Neuronal stem cell (in vitro differentiated cells): ENCODE measurements at regions not wholly inside any gene's neighbourhood (a gene's known extent, or its start where the extent isn't known, plus 50 kb on each side); places are given as distances from the start of the nearest gene placed in this dataset.
"Not testable (repeated sequence)": the region's sequence is repeated elsewhere in the genome, so short reads cannot be mapped to it uniquely, and the experiment has no call there.

Source experiments
- DNase-seq: peaks from one replicate; pipeline ENCODE4 v3.0.0-alpha.2; 2013; ENCODE audit warnings: low spot score
- H2AFZ ChIP-seq: one replicate; pipeline ENCODE4 v1.6.1; 2013; ENCODE audit warnings: mild to moderate bottlenecking, low read length, inconsistent platforms
- H2AK5ac ChIP-seq: 2 replicates; pipeline ENCODE4 v1.6.1; 2013; ENCODE audit warnings: low read depth, mild to moderate bottlenecking, inconsistent platforms, low read length, moderate library complexity, mixed read lengths
- H2BK120ac ChIP-seq: 2 replicates; pipeline ENCODE4 v1.6.1; 2013; ENCODE audit warnings: low read depth, mild to moderate bottlenecking, inconsistent platforms, low read length, moderate library complexity, mixed read lengths
- H2BK12ac ChIP-seq: one replicate; pipeline ENCODE4 v1.6.1; 2013; ENCODE audit warnings: low read length, inconsistent platforms
- H2BK15ac ChIP-seq: 2 replicates; pipeline ENCODE4 v1.6.1; 2013; ENCODE audit warnings: mild to moderate bottlenecking, low read length, inconsistent platforms, mixed read lengths
- H2BK5ac ChIP-seq: one replicate; pipeline ENCODE4 v1.6.1; 2013; ENCODE audit warnings: inconsistent platforms, mild to moderate bottlenecking, low read length, moderate library complexity
- H3K14ac ChIP-seq: one replicate; pipeline ENCODE4 v1.6.1; 2013; ENCODE audit warnings: low read length, inconsistent platforms
- H3K18ac ChIP-seq: 2 replicates; pipeline ENCODE4 v1.6.1; 2013; ENCODE audit warnings: low read length, inconsistent platforms
- H3K23ac ChIP-seq: 2 replicates; pipeline ENCODE4 v1.6.1; 2013; ENCODE audit warnings: low read depth, mild to moderate bottlenecking, mixed read lengths, low read length, inconsistent platforms; ENCODE audit not compliant: poor library complexity
- H3K27ac ChIP-seq: replicated peaks from 3 replicates; pipeline ENCODE4 v1.5.1; 2013; ENCODE audit warnings: low read length, inconsistent platforms
- H3K27me3 ChIP-seq, 3 experiments: 2 replicates each; pipeline ENCODE4 v1.6.1; 2013; ENCODE audit warnings: low read length in 3 of 3, mild to moderate bottlenecking in 2 of 3, inconsistent platforms in 1 of 3, low read depth in 1 of 3, mixed read lengths in 1 of 3, moderate library complexity in 1 of 3; ENCODE audit not compliant: control insufficient read depth in 3 of 3, insufficient read depth in 3 of 3
- H3K36me3 ChIP-seq, 2 donors: replicated peaks in 1 of 2; 2 replicates each; pipeline ENCODE4 v1.6.1; 2013; ENCODE audit warnings: low read length in 2 of 2; ENCODE audit not compliant: control insufficient read depth in 2 of 2, insufficient read depth in 2 of 2
- H3K4ac ChIP-seq: 2 replicates; pipeline ENCODE4 v1.6.1; 2013; ENCODE audit warnings: inconsistent platforms, mild to moderate bottlenecking, low read length, moderate library complexity
- H3K4me1 ChIP-seq, 2 donors: 1 replicate in 1 of 2; 2 replicates in 1 of 2; pipeline ENCODE4 v1.6.1; 2013; ENCODE audit warnings: low read length in 2 of 2, low read depth in 1 of 2; ENCODE audit not compliant: control insufficient read depth in 2 of 2, insufficient read depth in 1 of 2
- H3K4me2 ChIP-seq: one replicate; pipeline ENCODE4 v1.6.1; 2013; ENCODE audit warnings: mild to moderate bottlenecking, low read length, inconsistent platforms; ENCODE audit not compliant: insufficient read depth, poor library complexity, severe bottlenecking
- H3K4me3 ChIP-seq, 2 donors: 2 replicates each; pipeline ENCODE4 v1.5.1; 2013; ENCODE audit warnings: low read length in 2 of 2, mild to moderate bottlenecking in 2 of 2, inconsistent platforms in 1 of 2, moderate library complexity in 1 of 2
- H3K79me1 ChIP-seq: one replicate; pipeline ENCODE4 v1.6.1; 2013; ENCODE audit warnings: low read depth, mild to moderate bottlenecking, inconsistent platforms, low read length, moderate library complexity
- H3K9ac ChIP-seq: one replicate; pipeline ENCODE4 v1.6.1; 2013; ENCODE audit warnings: mild to moderate bottlenecking, low read depth, low read length, inconsistent platforms; ENCODE audit not compliant: poor library complexity
- H3K9me3 ChIP-seq, 2 donors: replicated peaks in 1 of 2; 2 replicates each; pipeline versions ENCODE3 to v1.6.1; 2013; ENCODE audit warnings: low read length in 2 of 2, mild to moderate bottlenecking in 2 of 2, inconsistent platforms in 1 of 2, low read depth in 1 of 2, mixed read lengths in 1 of 2, moderate library complexity in 1 of 2; ENCODE audit not compliant: control insufficient read depth in 2 of 2, insufficient read depth in 1 of 2
- H4K8ac ChIP-seq: one replicate; pipeline ENCODE4 v1.6.1; 2013; ENCODE audit warnings: low read depth, mild to moderate bottlenecking, inconsistent platforms, low read length, moderate library complexity
- H4K91ac ChIP-seq: one replicate; pipeline ENCODE4 v1.6.1; 2013; ENCODE audit warnings: low read length, low read depth, mild to moderate bottlenecking, inconsistent platforms; ENCODE audit not compliant: poor library complexity
- WGBS, 2 donors: extraction: QIAGEN DNeasy Blood & Tissue Kit; methylation state at CpG; one replicate each; pipeline ENCODE4 v1.1.7; 2013; ENCODE audit warnings: missing lambda C conversion rate in 2 of 2, mixed read lengths in 1 of 2; ENCODE audit not compliant: insufficient read length in 2 of 2, insufficient replicate concordance in 1 of 2; ENCODE audit errors: extremely low coverage in 2 of 2; 5-methylcytosine and 5-hydroxymethylcytosine counted together

DNA sequence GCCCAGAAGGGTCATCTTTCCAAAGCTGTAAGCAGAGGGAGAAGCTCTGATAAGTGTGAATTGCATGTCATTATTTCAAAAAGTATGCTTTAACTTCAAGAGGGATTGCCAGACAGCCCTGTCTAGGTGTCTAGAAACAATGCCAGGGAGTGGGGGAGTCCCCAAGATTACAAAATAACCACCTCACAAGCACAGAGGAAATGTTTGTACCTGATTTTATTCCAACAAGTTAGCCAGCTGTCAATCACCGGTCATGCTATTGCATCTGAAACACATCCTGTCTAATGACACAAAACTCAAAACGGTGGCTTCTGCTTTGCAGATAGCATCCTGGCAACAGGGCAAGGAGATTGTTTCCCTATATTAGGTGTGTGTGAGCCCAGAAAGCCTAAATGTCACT, 154.2 kb upstream of the WWC1 start:
- Histone ChIP-seq H3K14ac (no peak overlapping the region), H4K8ac (no peak overlapping the region), H3K9me3 (no peaks in the 10 kb centered on the region), H3K4me2 (no peak overlapping the region), H2BK120ac (no peak overlapping the region), H3K36me3 (no peaks in the 10 kb centered on the region), H2BK12ac (no peak overlapping the region), H3K23ac (no peak overlapping the region), H3K27me3 (no peaks in the 10 kb centered on the region), H3K4ac (no peak overlapping the region), H3K27ac (no peak overlapping the region), H3K9ac (no peak overlapping the region), H3K4me3 (no peak overlapping the region), H2BK15ac (no peak overlapping the region), H2AFZ (no peak overlapping the region), H3K18ac (no peak overlapping the region), H2BK5ac (no peak overlapping the region), H4K91ac (no peak overlapping the region), H3K79me1 (no peaks in the 10 kb centered on the region), H2AK5ac (no peak overlapping the region), H3K4me1 (peaks cover 1 to 8% of the 10 kb centered on the region in 2 donors)
- DNase-seq: no peak
- no CpG with 5 or more reads among the region's 2 CpGs for WGBS, 2 donors

DNA sequence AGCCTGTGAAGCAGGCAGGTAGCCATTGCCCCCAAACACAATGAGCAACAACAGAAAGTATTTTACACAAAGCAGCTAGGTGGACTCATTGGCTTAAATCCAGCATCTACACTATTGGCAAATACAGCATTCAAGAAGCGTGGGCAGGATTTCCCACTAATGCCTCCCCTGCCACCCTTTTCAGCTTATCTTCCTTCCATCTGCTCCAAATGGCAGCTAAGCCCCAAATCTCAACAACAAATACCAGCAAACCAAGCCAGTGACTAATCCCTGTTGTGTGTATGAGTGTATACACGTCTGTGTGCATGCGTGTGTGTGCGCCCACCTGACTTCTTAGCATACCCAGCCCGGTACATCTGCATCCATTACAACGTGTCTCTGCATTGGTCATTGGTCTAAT, 151.2 kb upstream of the WWC1 start:
- peak overlapping the region; percentile 27 for H3K14ac ChIP-seq
- no peaks in the 10 kb centered on the region for H3K27me3 ChIP-seq
- no CpG with 5 or more reads among the region's 6 CpGs for WGBS, 2 donors
- H2AFZ ChIP-seq: no peak overlapping the region
- H3K9ac ChIP-seq: peak overlapping the region; percentile 12
- no peak for DNase-seq
- H3K4me3 ChIP-seq: no peak overlapping the region
- peak overlapping the region; percentile 66 for H4K8ac ChIP-seq
- no peak overlapping the region for H3K4me2 ChIP-seq
- no peaks in the 10 kb centered on the region for H3K9me3 ChIP-seq
- H3K4me1 ChIP-seq: peaks cover 0 to 5% of the 10 kb centered on the region in 2 donors
- no peaks in the 10 kb centered on the region for H3K36me3 ChIP-seq
- H4K91ac ChIP-seq: no peak overlapping the region
- no peak overlapping the region for H2BK120ac ChIP-seq
- no peaks in the 10 kb centered on the region for H3K79me1 ChIP-seq
- no peak overlapping the region for H3K4ac ChIP-seq
- no peak overlapping the region for H3K27ac ChIP-seq
- H3K23ac ChIP-seq: no peak overlapping the region
- H2BK5ac ChIP-seq: no peak overlapping the region
- H2AK5ac ChIP-seq: no peak overlapping the region
- H3K18ac ChIP-seq: no peak overlapping the region
- no peak overlapping the region for H2BK15ac ChIP-seq
- H2BK12ac ChIP-seq: no peak overlapping the region

GRCh38 chr5:168142402-168142801, 149.0 kb upstream of the WWC1 start:
- no peak overlapping the region for H4K8ac ChIP-seq
- H2BK15ac ChIP-seq: no peak overlapping the region
- H3K36me3 ChIP-seq: no peaks in the 10 kb centered on the region
- H3K4ac ChIP-seq: no peak overlapping the region
- H2AK5ac ChIP-seq: no peak overlapping the region
- H3K79me1 ChIP-seq: no peaks in the 10 kb centered on the region
- H3K23ac ChIP-seq: no peak overlapping the region
- H3K4me3 ChIP-seq: no peak overlapping the region
- H3K9me3 ChIP-seq: no peaks in the 10 kb centered on the region
- no peaks in the 10 kb centered on the region for H3K27me3 ChIP-seq
- H4K91ac ChIP-seq: no peak overlapping the region
- no peak overlapping the region for H2BK12ac ChIP-seq
- no peak overlapping the region for H2BK120ac ChIP-seq
- no peak overlapping the region for H3K9ac ChIP-seq
- no peak overlapping the region for H3K14ac ChIP-seq
- no peak overlapping the region for H3K4me2 ChIP-seq
- no peak overlapping the region for H2AFZ ChIP-seq
- peaks cover 0 to 3% of the 10 kb centered on the region in 2 donors for H3K4me1 ChIP-seq
- no CpG with 5 or more reads among the region's 2 CpGs for WGBS, 2 donors
- no peak for DNase-seq
- H3K18ac ChIP-seq: no peak overlapping the region
- no peak overlapping the region for H3K27ac ChIP-seq
- no peak overlapping the region for H2BK5ac ChIP-seq

GRCh38 chr5:168143521-168143920, 147.9 kb upstream of the WWC1 start:
- not testable (repeated sequence) for H3K4ac ChIP-seq, DNase-seq, H3K79me1 ChIP-seq, H3K4me3 ChIP-seq, H2AK5ac ChIP-seq, H2BK15ac ChIP-seq, H4K8ac ChIP-seq, H3K18ac ChIP-seq, H2BK120ac ChIP-seq, H2BK5ac ChIP-seq, H3K36me3 ChIP-seq, H3K27me3 ChIP-seq, H3K9me3 ChIP-seq, H2BK12ac ChIP-seq, H3K23ac ChIP-seq, H2AFZ ChIP-seq, H3K9ac ChIP-seq, H3K4me1 ChIP-seq, H3K14ac ChIP-seq, H3K27ac ChIP-seq, H3K4me2 ChIP-seq, H4K91ac ChIP-seq
- no CpG with 5 or more reads among the region's 7 CpGs for WGBS, 2 donors
